GM12865 (cell line): ENCODE measurements at regions not wholly inside any gene's neighbourhood (a gene's known extent, or its start where the extent isn't known, plus 50 kb on each side); places are given as distances from the start of the nearest gene placed in this dataset.
"Not testable (repeated sequence)": the region's sequence is repeated elsewhere in the genome, so short reads cannot be mapped to it uniquely, and the experiment has no call there.

Source experiments
- DNase-seq: peaks from one replicate; pipeline ENCODE4 v3.0.0; 2010; ENCODE audit warnings: low read depth
- H3K4me3 ChIP-seq: 2 replicates; pipeline ENCODE4 v1.5.1; 2011; ENCODE audit warnings: mild to moderate bottlenecking, low read depth, low read length, control low read depth
- TF ChIP-seq, protein P1 (sequence below): IDR thresholded peaks from 2 replicates; pipeline ENCODE4 v1.5.1; 2011; ENCODE audit warnings: low read length, control low read depth, low read depth, inconsistent platforms; ENCODE audit not compliant: insufficient read depth; ENCODE audit errors: missing control alignments

- H3K4me3 ChIP-seq: no peak overlapping the region
- peak; percentile 76 for DNase-seq
- TF ChIP-seq, protein P1, sequence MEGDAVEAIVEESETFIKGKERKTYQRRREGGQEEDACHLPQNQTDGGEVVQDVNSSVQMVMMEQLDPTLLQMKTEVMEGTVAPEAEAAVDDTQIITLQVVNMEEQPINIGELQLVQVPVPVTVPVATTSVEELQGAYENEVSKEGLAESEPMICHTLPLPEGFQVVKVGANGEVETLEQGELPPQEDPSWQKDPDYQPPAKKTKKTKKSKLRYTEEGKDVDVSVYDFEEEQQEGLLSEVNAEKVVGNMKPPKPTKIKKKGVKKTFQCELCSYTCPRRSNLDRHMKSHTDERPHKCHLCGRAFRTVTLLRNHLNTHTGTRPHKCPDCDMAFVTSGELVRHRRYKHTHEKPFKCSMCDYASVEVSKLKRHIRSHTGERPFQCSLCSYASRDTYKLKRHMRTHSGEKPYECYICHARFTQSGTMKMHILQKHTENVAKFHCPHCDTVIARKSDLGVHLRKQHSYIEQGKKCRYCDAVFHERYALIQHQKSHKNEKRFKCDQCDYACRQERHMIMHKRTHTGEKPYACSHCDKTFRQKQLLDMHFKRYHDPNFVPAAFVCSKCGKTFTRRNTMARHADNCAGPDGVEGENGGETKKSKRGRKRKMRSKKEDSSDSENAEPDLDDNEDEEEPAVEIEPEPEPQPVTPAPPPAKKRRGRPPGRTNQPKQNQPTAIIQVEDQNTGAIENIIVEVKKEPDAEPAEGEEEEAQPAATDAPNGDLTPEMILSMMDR: peak; percentile 75
Observed at GRCh38 chr5:163347671-163348070, 89.7 kb upstream of the CCNG1 start.

DNA sequence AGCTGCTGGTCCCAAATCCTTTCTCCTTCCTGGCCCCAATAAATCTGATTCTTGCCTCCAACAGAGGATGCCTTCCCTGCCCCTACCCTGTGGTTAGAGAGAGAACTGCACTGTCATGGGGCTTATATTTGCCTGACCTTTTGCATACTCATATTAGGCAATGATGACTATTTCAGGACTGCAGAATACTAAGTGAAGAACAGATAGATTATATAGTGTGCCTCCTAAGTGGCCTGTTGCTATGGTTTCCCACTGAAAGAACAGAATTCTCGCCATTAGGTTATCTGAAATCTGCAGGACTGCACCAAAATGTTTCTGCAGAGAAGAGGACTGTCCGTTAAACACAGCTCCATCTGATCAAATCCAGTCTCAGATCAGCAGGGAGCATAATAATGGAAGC is 87.3 kb upstream of the CCNG1 start:
- no peak overlapping the region for H3K4me3 ChIP-seq
- DNase-seq: no peak
- TF ChIP-seq, protein P1: peak; percentile 14

GRCh38 chr5:163352531-163352930 is 84.9 kb upstream of the CCNG1 start:
- no peak overlapping the region for H3K4me3 ChIP-seq
- TF ChIP-seq, protein P1: no peak
- no peak for DNase-seq

GRCh38 chr5:163355811-163356210 is 81.6 kb upstream of the CCNG1 start:
- DNase-seq: not testable (repeated sequence)

GRCh38 chr5:163357636-163358035 is 79.8 kb upstream of the CCNG1 start:
- TF ChIP-seq, protein P1: no peak
- no peak for DNase-seq

More at GRCh38 chr5:163355811-163356210, 81.6 kb upstream of the CCNG1 start:
- H3K4me3 ChIP-seq: not testable (repeated sequence)

GRCh38 chr5:163360656-163361055 is 76.7 kb upstream of the CCNG1 start:
- DNase-seq: no peak
- H3K4me3 ChIP-seq: no peak overlapping the region
- TF ChIP-seq, protein P1: no peak

More at GRCh38 chr5:163357636-163358035, 79.8 kb upstream of the CCNG1 start:
- H3K4me3 ChIP-seq: no peak overlapping the region

GRCh38 chr5:163361450-163361849 is 75.9 kb upstream of the CCNG1 start:
- H3K4me3 ChIP-seq: no peak overlapping the region
- TF ChIP-seq, protein P1: no peak
- no peak for DNase-seq
